NCI-H1436 (cell line): ENCODE measurements at regions not wholly inside any gene's neighbourhood (a gene's known extent, or its start where the extent isn't known, plus 50 kb on each side); places are given as distances from the start of the nearest gene placed in this dataset.
A peak's percentile ranks its signal among the peaks of the same experiment; 100 is the strongest.

Experiments
- DNase-seq: peaks from one replicate; lab custom pipeline; 2025; lab: John Stamatoyannopoulos, UW

DNA sequence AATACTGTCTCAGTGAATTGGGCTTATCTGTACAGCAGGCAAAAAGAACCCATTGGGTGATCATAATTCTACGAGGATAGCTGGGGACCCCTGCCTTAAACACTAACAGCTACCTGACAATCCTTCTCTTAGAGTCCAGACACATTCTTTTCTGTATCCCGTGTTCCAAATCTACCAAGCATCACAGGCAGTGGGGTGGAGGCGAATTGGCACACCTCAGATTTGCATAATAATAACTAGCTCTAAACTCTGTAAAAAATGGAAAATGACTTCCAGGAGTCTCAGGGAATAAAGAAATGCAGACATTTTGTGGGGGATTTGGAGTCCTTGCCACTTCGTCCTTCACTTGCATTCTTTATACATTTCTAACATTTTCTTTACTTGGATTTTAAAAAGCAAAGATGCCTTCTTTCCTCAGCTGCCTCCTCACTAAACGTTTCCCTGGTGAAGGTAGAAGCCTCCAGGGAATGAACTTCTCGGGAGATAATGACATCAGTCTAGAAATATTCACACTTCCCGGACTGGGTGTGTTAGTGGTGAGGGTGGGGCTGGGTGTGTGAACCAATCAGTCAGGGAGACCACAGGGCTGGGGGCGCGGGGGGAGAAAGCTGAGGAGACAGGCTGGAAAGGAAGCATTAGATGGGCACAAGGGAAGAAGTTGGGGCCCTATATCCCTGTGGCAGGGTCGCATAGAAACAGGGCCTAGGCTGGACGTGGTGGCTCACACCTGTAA lies 59.1 kb upstream of the BOD1L2 start:
- DNase-seq = no peak

DNA sequence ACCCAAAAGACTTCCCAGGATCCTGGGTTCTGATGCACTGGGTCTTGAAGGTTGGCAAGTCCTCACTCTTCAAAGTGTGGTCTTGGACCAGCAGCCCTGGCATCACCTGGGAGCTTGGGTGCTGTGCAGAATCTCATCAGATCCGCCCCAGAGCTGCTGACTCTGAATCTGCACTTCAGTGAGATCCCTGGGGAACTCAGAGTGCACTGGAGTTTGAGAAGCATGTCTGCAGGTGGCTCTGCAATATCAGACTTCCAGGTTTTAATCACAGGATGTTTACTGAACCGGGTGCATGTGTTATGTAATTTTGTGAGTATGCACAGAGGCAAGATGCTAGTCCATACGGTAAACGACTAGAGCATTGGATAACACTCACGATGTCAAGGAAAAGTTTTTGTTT lies 58.0 kb upstream of the BOD1L2 start:
- DNase-seq = peak; percentile 88

DNA sequence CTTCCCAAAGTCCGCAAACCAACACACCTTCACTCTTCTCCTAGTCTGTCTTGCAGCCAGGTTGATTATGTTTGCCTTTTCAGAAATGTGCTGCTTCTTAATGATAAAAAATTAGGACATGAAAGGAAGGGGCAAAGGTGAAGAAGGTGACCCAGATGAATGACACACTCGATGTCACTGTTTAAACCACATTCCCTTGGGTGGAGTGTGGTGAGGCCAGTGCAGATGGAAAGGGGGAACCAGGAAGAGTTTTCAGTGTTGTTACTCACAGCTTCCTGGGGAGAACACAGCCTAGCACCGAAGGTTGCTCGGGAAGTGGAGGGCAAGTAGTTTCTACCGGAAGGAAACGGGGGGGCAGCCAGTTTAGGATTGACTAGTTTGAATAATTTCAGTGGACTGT lies 57.2 kb upstream of the BOD1L2 start:
- DNase-seq = no peak

DNA sequence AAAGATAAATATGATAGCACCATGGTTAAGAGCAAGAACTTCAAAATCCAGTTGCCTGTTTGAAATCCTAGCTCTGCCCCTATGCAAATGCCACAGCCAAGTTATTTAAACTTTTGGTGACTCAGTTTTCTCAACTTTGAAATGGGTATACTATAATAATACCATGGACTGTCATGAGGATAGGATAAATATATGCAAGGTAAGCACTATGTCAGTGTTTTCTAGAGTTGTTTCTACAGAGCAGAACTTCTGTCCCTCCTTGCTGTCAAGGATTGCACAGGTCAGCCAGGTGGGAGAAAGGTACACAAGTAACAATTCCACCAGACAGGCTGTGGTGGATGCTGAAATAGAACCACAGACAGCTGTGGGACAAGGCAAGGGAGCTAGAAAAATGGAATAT lies 55.7 kb upstream of the BOD1L2 start:
- no peak for DNase-seq

DNA sequence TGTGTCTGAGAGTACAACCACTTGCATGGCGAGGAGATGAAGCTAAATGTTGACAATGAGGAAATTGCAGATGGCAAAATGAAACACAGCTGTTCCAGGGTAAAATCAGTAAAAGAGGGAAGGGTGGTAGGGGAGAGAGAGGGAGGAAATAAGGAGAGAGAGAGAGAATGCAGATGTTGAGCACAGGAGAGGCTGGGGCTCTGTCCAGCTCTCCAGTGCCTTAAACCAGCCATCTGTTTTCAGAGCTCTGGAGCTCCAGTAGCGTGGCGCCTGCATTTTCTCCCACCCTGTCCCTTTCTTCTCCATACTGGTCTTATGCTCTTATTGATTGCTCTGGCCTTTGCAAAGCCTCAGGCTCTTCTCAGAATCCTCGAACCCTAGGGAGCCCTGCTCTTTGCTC lies 52.7 kb upstream of the BOD1L2 start:
- no peak for DNase-seq

DNA sequence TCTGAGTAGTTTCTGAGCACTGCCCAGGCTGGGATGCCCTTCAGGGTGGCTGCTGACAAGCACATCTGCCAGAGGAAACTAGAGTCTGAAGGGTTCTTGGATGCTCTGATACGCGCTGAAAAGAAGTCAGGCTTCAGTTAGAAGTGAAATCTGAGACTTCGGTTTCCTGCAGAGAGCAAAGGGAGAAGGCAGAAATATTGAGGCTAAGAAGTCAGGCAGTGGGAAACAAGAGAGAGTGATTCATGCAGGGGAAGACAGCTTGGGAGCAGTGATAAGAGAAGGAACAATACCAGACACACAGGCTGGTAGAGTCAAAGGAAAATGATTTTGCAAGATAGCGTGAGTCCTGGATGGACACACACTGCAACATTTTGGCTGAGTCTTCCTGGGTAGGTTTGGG lies 51.0 kb upstream of the BOD1L2 start:
- no peak for DNase-seq
